ENCODE measurements at regions not wholly inside any gene's neighbourhood (a gene's known extent, or its start where the extent isn't known, plus 50 kb on each side); places are given as distances from the start of the nearest gene placed in this dataset.
"Not testable (repeated sequence)": the region's sequence is repeated elsewhere in the genome, so short reads cannot be mapped to it uniquely, and the experiment has no call there.

DNA sequence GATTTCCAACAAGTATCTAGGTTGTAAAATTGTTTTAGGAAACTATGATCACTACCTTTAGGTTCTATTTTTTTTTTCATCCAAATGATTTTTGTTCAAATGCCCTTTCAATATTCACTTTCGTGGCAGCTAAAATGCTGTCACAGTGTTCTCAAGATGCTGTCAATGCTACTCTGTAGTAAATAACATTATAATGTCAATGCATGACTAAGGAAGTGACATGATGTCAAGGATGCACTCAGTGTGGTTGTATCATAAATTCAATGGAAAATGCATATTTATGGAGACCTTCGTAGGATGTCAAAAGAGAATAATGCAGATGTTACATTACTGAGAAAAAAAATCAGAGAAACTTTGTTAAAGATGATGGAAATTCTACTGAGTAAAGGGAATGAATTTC, 673.8 kb downstream of the ANKRD7 start:
- FAIRE-seq (no peak), DNase-seq (ENCODE audit: low spot score) (no peak)

GRCh38 chr7:118902600-118902999, 678.1 kb downstream of the ANKRD7 start:
- FAIRE-seq = no peak
- DNase-seq (ENCODE audit: low spot score) = no peak

- DNase-seq (ENCODE audit: low spot score) = no peak
- no peak for FAIRE-seq
These were observed 683.5 kb downstream of the ANKRD7 start for GRCh38 chr7:118907911-118908527.

GRCh38 chr7:118916120-118916519, 691.6 kb downstream of the ANKRD7 start:
- not testable (repeated sequence) for DNase-seq (ENCODE audit: low spot score); FAIRE-seq

DNA sequence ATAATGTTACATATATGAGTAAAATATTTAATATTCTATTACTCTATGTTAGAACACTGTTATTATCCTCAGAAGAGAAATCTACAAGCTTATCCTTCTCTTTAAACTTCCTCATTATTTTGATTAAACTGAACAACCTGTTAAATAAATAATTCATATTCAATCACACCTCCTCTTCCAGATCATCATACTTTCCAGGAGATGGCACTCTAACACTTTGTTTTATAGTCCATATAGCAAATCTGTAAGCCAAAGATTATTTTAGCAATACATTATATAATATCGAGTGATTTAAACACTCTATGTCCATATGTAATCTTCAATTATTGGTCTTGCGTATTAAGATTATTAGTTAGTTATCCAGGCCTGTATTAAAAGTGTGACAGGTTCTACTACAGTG, 694.1 kb downstream of the ANKRD7 start:
- DNase-seq (ENCODE audit: low spot score) (peak; percentile 1), FAIRE-seq (no peak)

DNA sequence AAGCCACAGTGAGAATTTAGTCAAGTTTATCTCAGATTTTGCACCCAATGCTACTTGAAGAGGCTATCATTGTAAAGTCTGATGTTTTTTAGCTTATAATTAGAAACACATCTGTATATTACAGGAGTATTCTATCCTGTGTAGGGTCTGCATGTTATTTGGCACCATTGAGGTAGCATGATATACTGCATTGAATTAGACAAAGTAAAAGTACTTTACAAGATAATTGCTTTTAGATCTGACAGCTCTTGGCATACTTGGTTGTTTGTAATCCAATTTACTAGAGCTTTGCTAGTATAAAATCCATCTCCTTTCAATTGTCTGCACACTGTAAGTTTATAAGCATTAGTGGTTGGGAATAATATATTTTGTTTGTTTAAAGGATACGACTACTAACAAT, 714.3 kb downstream of the ANKRD7 start:
- DNase-seq (ENCODE audit: low spot score) (no peak), FAIRE-seq (no peak)

DNA sequence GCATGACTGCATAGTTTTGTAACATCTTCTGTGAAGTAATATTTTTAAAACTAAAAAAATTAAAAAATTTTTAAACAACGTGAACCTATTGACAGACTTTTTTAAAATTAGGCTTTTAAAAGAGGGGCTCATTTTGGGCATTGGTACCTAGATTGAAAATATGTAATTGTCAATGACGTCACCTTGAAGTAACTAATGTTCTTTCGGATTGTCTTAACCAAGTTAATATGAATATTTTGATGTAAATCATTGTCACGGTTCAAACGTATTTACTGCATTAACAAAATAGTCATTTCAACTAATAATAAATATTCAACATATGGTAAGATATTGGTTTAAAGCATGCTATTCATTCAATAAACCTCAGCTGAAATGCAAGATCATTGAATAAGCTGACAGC, 719.8 kb downstream of the ANKRD7 start:
- DNase-seq (ENCODE audit: low spot score) (no peak), FAIRE-seq (no peak)

DNA sequence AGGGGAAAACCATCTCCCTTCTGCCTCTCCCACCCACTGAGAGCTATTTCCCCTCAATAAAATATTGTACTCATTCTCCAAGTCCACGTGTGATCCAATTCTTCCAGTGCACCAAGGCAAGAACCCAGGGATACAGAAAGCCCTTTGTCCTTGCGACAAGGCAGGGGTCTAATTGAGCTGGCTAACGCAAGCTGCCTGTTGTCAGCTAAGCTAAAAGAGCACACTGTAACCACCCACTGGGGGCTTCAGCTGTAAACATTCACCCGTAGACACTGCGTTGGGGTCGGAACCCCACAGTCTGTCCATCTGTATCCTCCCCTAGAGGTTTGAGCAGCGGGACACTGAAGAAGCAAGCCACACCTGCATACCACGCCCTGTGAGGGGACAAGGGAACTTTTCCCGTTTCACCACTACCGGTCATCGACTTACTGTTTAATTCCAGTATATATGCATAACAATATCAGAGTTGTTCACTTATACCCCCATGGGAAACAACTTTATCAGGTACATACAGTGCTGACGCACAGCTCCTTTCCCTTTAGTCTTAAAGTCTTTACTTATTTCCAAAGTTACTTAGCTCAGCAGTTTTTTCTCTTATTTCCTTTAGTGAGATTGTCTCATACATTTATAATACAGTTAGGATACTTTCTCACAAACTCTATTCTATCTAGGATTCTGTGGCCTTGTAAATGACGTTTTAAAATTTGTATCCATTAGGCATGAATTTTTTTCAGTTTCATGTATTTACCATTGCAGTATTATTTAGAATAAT, 721.6 kb downstream of the ANKRD7 start:
- FAIRE-seq = no peak
- DNase-seq (ENCODE audit: low spot score) = no peak

- DNase-seq (ENCODE audit: low spot score) (no peak), FAIRE-seq (no peak)
These were observed 724.0 kb downstream of the ANKRD7 start for GRCh38 chr7:118948508-118948907.

- FAIRE-seq (no peak), DNase-seq (ENCODE audit: low spot score) (no peak)
These were observed 724.5 kb downstream of the ANKRD7 start for GRCh38 chr7:118949031-118949430.

DNA sequence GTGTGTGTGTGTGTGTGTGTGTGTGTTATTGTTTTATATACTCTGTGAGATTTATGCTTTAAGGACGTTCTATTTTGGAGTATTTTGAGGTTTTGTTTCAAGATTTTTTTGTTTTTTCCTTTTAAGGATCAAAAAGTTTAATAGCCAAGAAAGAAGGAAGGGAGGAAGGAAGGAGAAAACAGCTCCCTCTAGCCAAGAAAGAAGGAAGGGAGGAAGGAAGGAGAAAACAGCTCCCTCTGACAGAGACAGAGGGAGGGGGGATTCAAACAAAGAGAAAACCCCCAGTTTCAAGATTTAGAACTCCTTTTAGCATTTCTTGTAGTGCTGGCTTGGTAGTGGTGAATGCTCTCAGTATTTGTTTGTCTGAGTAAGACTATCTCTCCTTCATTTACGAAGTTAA, 731.8 kb downstream of the ANKRD7 start:
- DNase-seq (ENCODE audit: low spot score); FAIRE-seq: not testable (repeated sequence)

- no peak for FAIRE-seq
- no peak for DNase-seq (ENCODE audit: low spot score)
These were observed 744.9 kb downstream of the ANKRD7 start for GRCh38 chr7:118969370-118969769.

DNA sequence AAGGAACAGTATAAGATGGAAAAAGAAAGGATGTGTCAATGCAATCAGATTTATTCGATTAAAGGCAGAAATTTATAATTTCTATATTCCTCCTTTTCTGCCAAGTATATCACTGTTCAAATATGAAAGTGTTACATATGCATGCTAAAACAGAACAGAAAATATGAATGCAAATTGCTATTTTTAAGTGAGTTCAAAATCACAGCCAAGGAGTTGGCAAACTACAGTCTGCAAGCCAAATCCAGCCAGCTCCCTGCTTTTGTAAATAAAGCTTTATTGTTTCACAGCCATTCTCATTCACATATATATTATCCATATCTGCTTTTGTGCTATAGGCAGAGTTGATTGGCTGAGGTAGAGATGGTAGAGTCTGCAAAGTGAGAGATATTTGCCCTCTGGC, 747.2 kb downstream of the ANKRD7 start:
- DNase-seq (ENCODE audit: low spot score) = no peak
- FAIRE-seq = no peak

- no peak for FAIRE-seq
- DNase-seq (ENCODE audit: low spot score) = no peak
These were observed 750.3 kb downstream of the ANKRD7 start for GRCh38 chr7:118974836-118975235.

GRCh38 chr7:118995350-118995749, 770.8 kb downstream of the ANKRD7 start:
- FAIRE-seq (no peak), DNase-seq (ENCODE audit: low spot score) (no peak)

GRCh38 chr7:119007236-119007635, 782.7 kb downstream of the ANKRD7 start:
- DNase-seq (ENCODE audit: low spot score) (no peak), FAIRE-seq (no peak)

DNA sequence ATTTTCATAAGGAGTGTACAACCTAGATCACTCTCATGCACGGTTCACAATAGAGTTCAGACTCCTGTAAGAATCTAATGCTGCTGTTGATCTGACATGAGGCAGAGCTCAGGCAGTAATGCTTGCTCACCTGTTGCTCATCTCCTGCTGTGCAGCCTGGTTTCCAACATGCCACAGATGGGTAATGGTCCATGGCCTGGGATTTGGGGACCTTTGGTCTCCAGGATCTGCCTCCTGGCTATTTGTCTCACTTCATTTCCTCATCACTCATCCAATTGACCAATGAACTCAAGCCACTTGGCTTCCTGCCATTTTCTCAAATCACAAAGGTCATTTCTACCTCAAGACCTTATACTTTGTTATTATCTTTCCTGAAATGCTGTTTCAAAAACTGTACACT, 786.1 kb downstream of the ANKRD7 start:
- FAIRE-seq = no peak
- no peak for DNase-seq (ENCODE audit: low spot score)

DNA sequence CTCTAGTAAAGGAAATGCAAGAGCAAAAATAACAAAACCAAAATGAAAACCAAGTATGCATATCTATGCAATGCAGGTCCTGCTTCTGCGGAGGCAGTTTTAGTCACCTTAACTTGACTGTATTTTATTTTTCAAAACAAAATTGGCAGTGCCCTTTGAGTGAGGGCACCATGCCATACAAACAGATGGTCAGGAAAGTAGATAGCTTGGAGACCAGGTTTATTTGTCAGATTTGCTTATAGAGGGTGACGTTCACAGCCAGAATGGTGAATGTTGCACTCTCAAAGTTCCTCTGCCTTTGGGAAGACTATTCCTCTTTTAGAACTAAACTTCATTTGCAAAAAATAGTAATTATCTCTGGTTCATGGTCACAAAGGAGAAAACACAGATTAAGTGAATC, 801.9 kb downstream of the ANKRD7 start:
- FAIRE-seq (no peak), DNase-seq (ENCODE audit: low spot score) (no peak)

- FAIRE-seq (no peak), DNase-seq (ENCODE audit: low spot score) (no peak)
These were observed 804.2 kb downstream of the ANKRD7 start for GRCh38 chr7:119028736-119029135.

DNA sequence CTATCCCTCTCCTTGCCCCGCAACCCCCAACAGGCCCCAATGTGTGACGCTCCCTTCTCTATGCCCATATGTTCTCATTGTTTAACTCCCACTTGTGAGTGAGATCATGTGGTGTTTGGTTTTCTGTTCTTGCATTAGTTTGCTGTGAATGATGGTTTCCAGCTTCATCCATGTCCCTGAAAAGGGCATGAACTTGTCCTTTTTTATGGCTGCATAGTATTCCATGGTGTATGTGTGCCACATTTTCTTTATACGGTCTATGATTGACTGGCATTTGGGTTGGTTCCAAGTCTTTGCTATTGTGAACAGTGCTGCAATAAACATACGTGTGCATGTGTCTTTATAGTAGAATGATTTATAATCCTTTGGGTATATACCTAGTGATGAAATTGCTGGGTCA, 807.6 kb downstream of the ANKRD7 start:
- not testable (repeated sequence) for DNase-seq (ENCODE audit: low spot score); FAIRE-seq

DNA sequence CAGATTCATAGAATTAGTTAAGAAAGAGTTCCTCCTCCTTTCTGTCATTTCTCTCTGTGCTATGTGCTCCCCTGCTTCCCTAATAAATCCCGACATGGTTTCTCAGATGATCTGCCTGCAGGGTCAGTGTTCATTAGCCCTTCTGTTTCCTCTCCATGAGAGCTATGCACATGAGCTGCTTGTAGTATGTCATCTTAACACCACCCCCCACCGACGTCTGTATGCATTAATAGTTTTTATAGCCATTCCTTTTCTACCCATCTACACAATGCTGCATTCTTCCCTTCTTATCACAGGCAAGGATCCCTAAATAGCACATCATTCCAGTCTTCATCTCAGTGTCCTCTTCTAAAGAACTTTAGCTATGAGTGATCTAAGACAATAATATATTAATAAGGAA, 809.1 kb downstream of the ANKRD7 start:
- FAIRE-seq = no peak
- DNase-seq (ENCODE audit: low spot score) = no peak

GRCh38 chr7:119037941-119038340, 813.4 kb downstream of the ANKRD7 start:
- DNase-seq (ENCODE audit: low spot score) (no peak), FAIRE-seq (no peak)

DNA sequence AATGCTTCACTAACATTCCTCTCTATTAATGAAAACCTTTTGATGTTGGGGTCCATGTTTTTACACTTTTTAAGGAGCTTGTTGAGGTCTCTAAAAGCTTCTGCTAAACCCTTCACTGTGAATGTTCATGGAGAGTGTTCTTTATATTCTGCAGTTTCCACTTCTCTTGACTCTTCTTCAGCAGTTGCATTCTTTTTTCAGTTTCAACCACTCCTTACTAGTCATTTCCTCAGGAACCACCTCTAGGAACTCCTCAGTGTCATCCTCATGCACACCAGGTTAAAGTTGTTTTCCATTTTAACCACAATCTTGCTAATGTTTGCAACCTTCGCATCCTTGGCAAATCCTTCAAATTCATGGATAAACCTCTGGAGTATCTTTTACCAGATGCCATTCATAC, 821.6 kb downstream of the ANKRD7 start:
- DNase-seq (ENCODE audit: low spot score) = no peak

More for the DNA sequence above, 821.6 kb downstream of the ANKRD7 start:
- no peak for FAIRE-seq
